Smooth muscle cell (in vitro differentiated cells): ENCODE measurements at regions not wholly inside any gene's neighbourhood (a gene's known extent, or its start where the extent isn't known, plus 50 kb on each side); places are given as distances from the start of the nearest gene placed in this dataset.

Experiments used
- DNase-seq: peaks from one replicate; lab custom pipeline; 2025; ENCODE audit not compliant: unreplicated experiment; lab: John Stamatoyannopoulos, UW
- H2AFZ ChIP-seq: fragments of 200-600 bp; sonication (generic); 2 replicates; pipeline ENCODE4 v1.6.0; 2016; ENCODE audit warnings: antibody characterized with exemption, low read depth, mild to moderate bottlenecking
- H3F3A ChIP-seq: fragments of 200-600 bp; sonication (generic); 2 replicates; pipeline ENCODE4 v1.6.0; 2017; ENCODE audit warnings: antibody characterized with exemption, low read depth
- H3K27ac ChIP-seq: fragments of 200-600 bp; sonication (generic); 2 replicates; pipeline ENCODE4 v1.5.1; 2016; ENCODE audit warnings: low read depth, mild to moderate bottlenecking
- H3K27me3 ChIP-seq: fragments of 200-600 bp; sonication (generic); 2 replicates; pipeline ENCODE4 v1.6.1; 2016; ENCODE audit warnings: low read depth, mild to moderate bottlenecking
- H3K36me3 ChIP-seq: fragments of 200-600 bp; sonication (generic); 2 replicates; pipeline ENCODE4 v1.5.1; 2016; ENCODE audit warnings: low read depth
- H3K4me1 ChIP-seq: fragments of 200-600 bp; sonication (generic); 2 replicates; pipeline ENCODE4 v1.5.1; 2016; ENCODE audit warnings: low read depth
- H3K4me2 ChIP-seq: fragments of 200-600 bp; sonication (generic); 2 replicates; pipeline ENCODE4 v1.6.0; 2016; ENCODE audit warnings: mild to moderate bottlenecking
- H3K4me3 ChIP-seq: fragments of 200-600 bp; sonication (generic); 2 replicates; pipeline ENCODE4 v1.5.1; 2016; ENCODE audit warnings: mild to moderate bottlenecking
- H3K79me2 ChIP-seq: fragments of 200-600 bp; sonication (generic); 2 replicates; pipeline ENCODE4 v1.6.0; 2016; ENCODE audit warnings: low read depth, mild to moderate bottlenecking
- H3K9ac ChIP-seq: fragments of 200-600 bp; sonication (generic); 2 replicates; pipeline ENCODE4 v1.6.0; 2016; ENCODE audit warnings: low read depth
- H3K9me3 ChIP-seq: fragments of 200-600 bp; sonication (generic); replicated peaks from 2 replicates; pipeline ENCODE4 v1.5.1; 2016; ENCODE audit warnings: low read depth
- H4K20me1 ChIP-seq: fragments of 200-600 bp; sonication (generic); 2 replicates; pipeline ENCODE4 v1.6.0; 2016; ENCODE audit warnings: low read depth
- CTCF ChIP-seq: fragments of 200-600 bp; sonication (generic); IDR thresholded peaks from 2 replicates; pipeline ENCODE4 v1.5.1; 2017; ENCODE audit warnings: borderline replicate concordance, mild to moderate bottlenecking, antibody characterized with exemption; ENCODE audit not compliant: insufficient read depth, poor library complexity, severe bottlenecking
- WGBS: methylation state at CpG from one replicate; pipeline ENCODE4 v1.1.7; 2016; ENCODE audit warnings: low lambda C conversion rate; 5-methylcytosine and 5-hydroxymethylcytosine counted together

GRCh38 chr5:62043289-62044280 is 262.4 kb upstream of the KIF2A start:
- Histone ChIP-seq H3K9ac (no peak overlapping the region), H3K4me1 (peaks cover 31% of the 10 kb centered on the region), H3K4me2 (no peak overlapping the region), H3K4me3 (no peak overlapping the region), H3F3A (no peaks in the 10 kb centered on the region), H3K36me3 (no peaks in the 10 kb centered on the region), H2AFZ (no peak overlapping the region), H3K27me3 (peaks cover 44% of the 10 kb centered on the region), H3K27ac (no peak overlapping the region), H3K79me2 (no peaks in the 10 kb centered on the region), H3K9me3 (no peaks in the 10 kb centered on the region), H4K20me1 (no peaks in the 10 kb centered on the region)
- 6% methylated on average over 4 of the region's 4 CpGs for WGBS
- TF ChIP-seq CTCF, result no peak
- no peak for DNase-seq

- Histone ChIP-seq H3K27ac (no peak overlapping the region), H3K4me1 (peaks cover 31% of the 10 kb centered on the region), H3K79me2 (no peaks in the 10 kb centered on the region), H3K9me3 (no peaks in the 10 kb centered on the region), H4K20me1 (no peaks in the 10 kb centered on the region), H2AFZ (no peak overlapping the region), H3K4me2 (no peak overlapping the region), H3F3A (no peaks in the 10 kb centered on the region), H3K27me3 (peaks cover 34% of the 10 kb centered on the region), H3K9ac (no peak overlapping the region), H3K36me3 (no peaks in the 10 kb centered on the region), H3K4me3 (no peak overlapping the region)
- no peak for DNase-seq
- TF ChIP-seq CTCF, result no peak
- WGBS, result 83% methylated on average over 2 of the region's 2 CpGs
Measured at GRCh38 chr5:62044989-62045388, 261.0 kb upstream of the KIF2A start.

- no peaks in the 10 kb centered on the region for H4K20me1 ChIP-seq
- H3K27ac ChIP-seq, result no peak overlapping the region
- TF ChIP-seq CTCF, result no peak
- no peaks in the 10 kb centered on the region for H3K79me2 ChIP-seq
- H3K4me1 ChIP-seq, result peaks cover 29% of the 10 kb centered on the region
- H3K4me2 ChIP-seq, result no peak overlapping the region
- no peaks in the 10 kb centered on the region for H3K36me3 ChIP-seq
- H3K4me3 ChIP-seq, result no peak overlapping the region
- H2AFZ ChIP-seq, result no peak overlapping the region
- no peak overlapping the region for H3K9ac ChIP-seq
- H3K27me3 ChIP-seq, result peaks cover 44% of the 10 kb centered on the region
- H3F3A ChIP-seq, result no peaks in the 10 kb centered on the region
- 77% methylated on average over 1 of the region's 1 CpG for WGBS
- DNase-seq, result no peak
- H3K9me3 ChIP-seq, result no peaks in the 10 kb centered on the region
Measured at GRCh38 chr5:62046191-62046590, 259.8 kb upstream of the KIF2A start.
